HFF-Myc (cell line): ENCODE measurements at regions not wholly inside any gene's neighbourhood (a gene's known extent, or its start where the extent isn't known, plus 50 kb on each side); places are given as distances from the start of the nearest gene placed in this dataset.

Experiments used
- DNase-seq: peaks from one replicate; pipeline ENCODE4 v3.0.0-alpha.2; 2011; ENCODE audit warnings: low read depth; ENCODE audit errors: extremely low read depth
- H3K4me3 ChIP-seq: replicated peaks from 2 replicates; pipeline ENCODE4 v1.5.1; 2011; ENCODE audit warnings: low read depth, mild to moderate bottlenecking, control low read depth, low read length
- TF ChIP-seq, protein P1 (sequence below): IDR thresholded peaks from 2 replicates; pipeline ENCODE4 v1.5.1; 2012; ENCODE audit warnings: mild to moderate bottlenecking, low read depth, low read length, control low read depth; ENCODE audit errors: missing control alignments

DNA sequence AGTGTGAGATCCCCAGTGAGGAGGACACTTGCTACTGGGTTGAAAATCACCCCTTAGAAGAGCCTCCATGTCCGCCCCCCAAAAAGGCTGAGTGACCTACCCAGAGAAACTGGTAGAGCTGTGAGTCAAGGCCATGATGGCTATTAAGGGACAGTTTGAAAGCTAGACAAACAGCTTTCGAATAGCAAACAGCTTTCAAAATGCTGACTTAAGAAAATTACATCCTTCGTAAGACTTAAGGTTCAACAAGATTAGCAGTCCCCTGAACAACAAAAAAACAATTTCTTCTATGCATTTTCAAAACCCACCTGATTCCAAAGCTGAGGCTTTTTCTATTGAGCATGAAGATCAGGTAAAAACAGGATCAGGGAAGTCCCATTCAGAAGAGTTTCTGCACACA is 269.7 kb upstream of the SOX2 start:
- TF ChIP-seq, protein P1, sequence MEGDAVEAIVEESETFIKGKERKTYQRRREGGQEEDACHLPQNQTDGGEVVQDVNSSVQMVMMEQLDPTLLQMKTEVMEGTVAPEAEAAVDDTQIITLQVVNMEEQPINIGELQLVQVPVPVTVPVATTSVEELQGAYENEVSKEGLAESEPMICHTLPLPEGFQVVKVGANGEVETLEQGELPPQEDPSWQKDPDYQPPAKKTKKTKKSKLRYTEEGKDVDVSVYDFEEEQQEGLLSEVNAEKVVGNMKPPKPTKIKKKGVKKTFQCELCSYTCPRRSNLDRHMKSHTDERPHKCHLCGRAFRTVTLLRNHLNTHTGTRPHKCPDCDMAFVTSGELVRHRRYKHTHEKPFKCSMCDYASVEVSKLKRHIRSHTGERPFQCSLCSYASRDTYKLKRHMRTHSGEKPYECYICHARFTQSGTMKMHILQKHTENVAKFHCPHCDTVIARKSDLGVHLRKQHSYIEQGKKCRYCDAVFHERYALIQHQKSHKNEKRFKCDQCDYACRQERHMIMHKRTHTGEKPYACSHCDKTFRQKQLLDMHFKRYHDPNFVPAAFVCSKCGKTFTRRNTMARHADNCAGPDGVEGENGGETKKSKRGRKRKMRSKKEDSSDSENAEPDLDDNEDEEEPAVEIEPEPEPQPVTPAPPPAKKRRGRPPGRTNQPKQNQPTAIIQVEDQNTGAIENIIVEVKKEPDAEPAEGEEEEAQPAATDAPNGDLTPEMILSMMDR: no peak
- no peak for DNase-seq
- H3K4me3 ChIP-seq: no peak overlapping the region

DNA sequence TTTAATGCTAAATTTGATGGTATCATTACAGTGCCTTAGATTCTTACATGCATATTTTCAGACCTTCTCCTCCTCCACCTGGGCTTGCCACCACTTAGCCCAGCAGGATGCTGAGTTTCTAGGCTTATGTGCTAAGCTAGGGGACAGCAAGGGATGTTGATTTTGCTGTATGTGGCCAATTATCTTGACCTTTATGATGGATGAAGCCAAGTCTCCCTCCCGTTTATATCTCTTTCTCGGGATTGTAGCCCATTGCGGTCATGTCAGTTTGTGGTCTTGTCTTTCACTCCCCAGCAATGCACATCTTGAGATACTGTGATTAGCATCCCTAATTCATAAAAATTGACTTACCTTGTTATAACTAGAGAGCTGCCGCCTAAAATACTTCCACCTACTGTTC is 278.7 kb upstream of the SOX2 start:
- DNase-seq: no peak
- TF ChIP-seq, protein P1: no peak
- no peak overlapping the region for H3K4me3 ChIP-seq

DNA sequence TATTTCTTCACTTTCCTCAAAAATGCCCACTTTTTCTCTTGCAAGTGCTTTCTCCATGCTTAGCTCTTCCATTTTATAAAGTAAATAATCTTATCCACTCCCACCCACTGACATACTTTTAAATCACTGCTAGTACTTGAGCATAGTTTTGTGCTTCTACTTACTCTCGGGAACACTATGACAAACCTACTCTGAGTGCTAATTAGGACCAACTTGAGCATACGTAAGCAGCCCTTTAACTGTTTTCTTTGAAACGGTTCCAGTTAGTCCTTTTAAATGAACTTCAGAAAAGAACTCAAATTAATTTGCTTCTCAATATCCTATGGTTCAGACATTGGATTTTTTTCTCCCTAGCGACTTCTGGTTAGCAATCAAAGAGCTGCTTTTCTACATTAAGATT is 280.0 kb upstream of the SOX2 start:
- no peak overlapping the region for H3K4me3 ChIP-seq
- TF ChIP-seq, protein P1: no peak
- DNase-seq: no peak

DNA sequence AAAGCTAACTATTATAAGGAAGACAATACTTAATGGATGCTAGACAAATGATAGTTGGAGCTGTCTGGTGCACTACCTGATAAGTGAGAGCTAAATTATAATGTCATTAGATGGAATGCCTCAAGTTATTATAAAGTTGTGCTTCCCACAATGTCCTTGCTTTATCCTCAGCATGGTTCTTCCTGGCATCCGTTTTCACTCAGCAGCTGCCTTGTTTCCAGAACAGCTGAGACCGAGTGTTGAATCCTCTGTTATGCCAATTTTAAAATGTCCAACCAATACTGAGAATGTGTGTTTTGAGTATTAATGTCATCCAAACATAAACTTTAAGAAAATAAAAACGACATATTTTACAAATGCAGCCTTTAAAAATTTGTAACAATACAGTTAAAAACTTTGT is 286.7 kb upstream of the SOX2 start:
- H3K4me3 ChIP-seq: no peak overlapping the region
- TF ChIP-seq, protein P1: no peak
- no peak for DNase-seq

DNA sequence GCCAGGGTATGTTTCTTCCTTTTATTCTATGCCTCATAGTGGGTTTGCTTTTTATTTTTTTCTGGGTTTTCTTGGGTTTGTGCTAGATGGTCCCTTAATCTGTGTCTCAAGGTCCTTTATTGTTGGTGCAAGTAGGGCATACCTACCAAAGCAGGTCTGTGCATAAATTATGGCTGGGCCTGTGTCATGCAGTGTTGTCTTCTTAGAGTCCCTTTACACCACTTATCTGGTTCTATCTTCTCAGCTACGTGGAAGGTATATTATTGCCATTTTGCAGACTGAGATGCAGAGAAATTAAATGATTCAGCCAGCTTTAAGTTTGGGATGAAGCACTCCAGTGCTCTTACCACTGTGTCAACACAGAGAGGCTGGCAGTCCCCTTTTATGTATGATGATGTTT is 293.5 kb upstream of the SOX2 start:
- no peak for DNase-seq
- no peak overlapping the region for H3K4me3 ChIP-seq
- TF ChIP-seq, protein P1: no peak

DNA sequence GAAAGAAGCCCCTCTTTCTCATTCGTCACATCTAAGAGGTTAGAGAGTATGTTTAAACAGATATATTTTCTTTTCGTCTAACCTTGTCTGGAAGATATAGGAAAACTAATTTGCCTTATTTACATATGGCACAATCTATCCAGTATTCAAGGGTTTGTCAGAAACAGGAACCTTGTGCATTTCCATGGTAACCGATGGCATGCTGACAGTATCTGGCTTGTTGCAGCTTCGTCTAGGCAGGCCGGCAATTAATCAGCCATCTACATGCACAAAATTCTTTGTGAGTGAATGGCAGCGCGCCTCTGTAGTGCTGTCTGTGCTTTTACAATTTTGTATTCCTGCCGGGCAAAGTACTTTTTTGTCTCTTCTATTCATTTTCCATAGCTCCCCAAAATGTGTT is 294.0 kb upstream of the SOX2 start:
- TF ChIP-seq, protein P1: no peak
- no peak for DNase-seq
- no peak overlapping the region for H3K4me3 ChIP-seq

DNA sequence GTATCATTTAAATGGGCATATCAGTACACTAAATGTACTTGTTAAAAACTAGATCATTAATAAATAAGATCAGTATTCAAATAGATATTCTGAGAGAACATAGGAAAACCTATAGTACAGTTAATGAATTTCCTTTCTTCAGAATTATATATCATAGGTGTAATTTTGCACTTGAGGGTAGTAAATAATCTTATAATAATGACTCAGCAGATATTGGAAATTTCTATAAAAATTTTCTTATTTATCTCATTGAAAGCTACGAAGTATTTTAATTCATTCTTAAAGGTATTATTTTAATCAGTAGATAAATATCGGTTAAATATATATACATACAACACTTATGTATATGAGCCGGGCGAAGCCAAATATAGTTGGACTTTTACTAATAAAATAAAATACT is 300.9 kb upstream of the SOX2 start:
- TF ChIP-seq, protein P1: no peak
- H3K4me3 ChIP-seq: no peak overlapping the region
- DNase-seq: no peak
